ENCODE measurements at regions not wholly inside any gene's neighbourhood (a gene's known extent, or its start where the extent isn't known, plus 50 kb on each side); places are given as distances from the start of the nearest gene placed in this dataset.
"Not testable (repeated sequence)": the region's sequence is repeated elsewhere in the genome, so short reads cannot be mapped to it uniquely, and the experiment has no call there.

GRCh38 chr9:29104166-29104565 lies 1530.9 kb upstream of the C9orf72 start:
- H3K27ac Mint-ChIP-seq, H3K27me3 Mint-ChIP-seq, ATAC-seq, DNase-seq, H3K4me3 Mint-ChIP-seq, H3K9me3 Mint-ChIP-seq, H3K4me1 Mint-ChIP-seq: not testable (repeated sequence)

- peaks cover 0 to 6% of the 10 kb centered on the region in 2 donors for H3K9me3 Mint-ChIP-seq
- H3K27me3 Mint-ChIP-seq: no peaks in the 10 kb centered on the region
- DNase-seq (no peak), ATAC-seq (no peak)
- H3K4me1 Mint-ChIP-seq: no peaks in the 10 kb centered on the region
- no peak overlapping the region for H3K4me3 Mint-ChIP-seq
- no peak overlapping the region for H3K27ac Mint-ChIP-seq
Measured at GRCh38 chr9:29118555-29118954, 1545.3 kb upstream of the C9orf72 start.

- H3K4me3 Mint-ChIP-seq: no peak overlapping the region
- no peak overlapping the region for H3K27ac Mint-ChIP-seq
- H3K4me1 Mint-ChIP-seq: no peaks in the 10 kb centered on the region
- no peaks in the 10 kb centered on the region for H3K27me3 Mint-ChIP-seq
- no peak for DNase-seq
- H3K9me3 Mint-ChIP-seq: peaks cover 18 to 32% of the 10 kb centered on the region in 2 donors
- ATAC-seq: no peak
Measured at GRCh38 chr9:29126783-29127182, 1553.5 kb upstream of the C9orf72 start.

- H3K9me3 Mint-ChIP-seq: peaks cover 18 to 32% of the 10 kb centered on the region in 2 donors
- no peak overlapping the region for H3K4me3 Mint-ChIP-seq
- ATAC-seq (no peak), DNase-seq (no peak)
- H3K27me3 Mint-ChIP-seq: no peaks in the 10 kb centered on the region
- H3K27ac Mint-ChIP-seq: no peak overlapping the region
- no peaks in the 10 kb centered on the region for H3K4me1 Mint-ChIP-seq
Measured at GRCh38 chr9:29129763-29130162, 1556.5 kb upstream of the C9orf72 start.

- no peaks in the 10 kb centered on the region for H3K27me3 Mint-ChIP-seq
- no peak overlapping the region for H3K27ac Mint-ChIP-seq
- H3K4me3 Mint-ChIP-seq: no peak overlapping the region
- peaks cover 0 to 15% of the 10 kb centered on the region in 2 donors for H3K9me3 Mint-ChIP-seq
- ATAC-seq (no peak), DNase-seq (no peak)
- no peaks in the 10 kb centered on the region for H3K4me1 Mint-ChIP-seq
Measured at GRCh38 chr9:29144476-29144875, 1571.2 kb upstream of the C9orf72 start.

GRCh38 chr9:29150606-29151005 lies 1577.3 kb upstream of the C9orf72 start:
- H3K4me1 Mint-ChIP-seq: no peaks in the 10 kb centered on the region
- ATAC-seq: no peak
- H3K9me3 Mint-ChIP-seq: peaks cover 0 to 6% of the 10 kb centered on the region in 2 donors
- no peak overlapping the region for H3K27ac Mint-ChIP-seq
- H3K4me3 Mint-ChIP-seq: no peak overlapping the region
- DNase-seq: no peak
- no peaks in the 10 kb centered on the region for H3K27me3 Mint-ChIP-seq

GRCh38 chr9:29160763-29161353 lies 1587.6 kb upstream of the C9orf72 start:
- Mint-ChIP-seq H3K9me3 (peaks cover 0 to 8% of the 10 kb centered on the region in 2 donors), H3K27ac (peak overlapping the region in 1 of 2 donors; percentile 64)
- no peak for ATAC-seq

GRCh38 chr9:29174136-29174535 lies 1600.9 kb upstream of the C9orf72 start:
- Mint-ChIP-seq H3K27ac (no peak overlapping the region), H3K27me3 (no peaks in the 10 kb centered on the region)

More at GRCh38 chr9:29160763-29161353, 1587.6 kb upstream of the C9orf72 start:
- Mint-ChIP-seq H3K27me3 (no peaks in the 10 kb centered on the region), H3K4me1 (no peaks in the 10 kb centered on the region), H3K4me3 (no peak overlapping the region)
- DNase-seq: no peak

GRCh38 chr9:29176231-29176630 lies 1603.0 kb upstream of the C9orf72 start:
- peaks cover 0 to 4% of the 10 kb centered on the region in 2 donors for H3K9me3 Mint-ChIP-seq
- ATAC-seq: no peak
- no peak overlapping the region for H3K4me3 Mint-ChIP-seq
- no peak for DNase-seq
- H3K27me3 Mint-ChIP-seq: no peaks in the 10 kb centered on the region
- no peak overlapping the region for H3K27ac Mint-ChIP-seq
- H3K4me1 Mint-ChIP-seq: no peaks in the 10 kb centered on the region

More at GRCh38 chr9:29174136-29174535, 1600.9 kb upstream of the C9orf72 start:
- no peak overlapping the region for H3K4me3 Mint-ChIP-seq
- H3K9me3 Mint-ChIP-seq: no peaks in the 10 kb centered on the region
- H3K4me1 Mint-ChIP-seq: no peaks in the 10 kb centered on the region
- ATAC-seq (no peak), DNase-seq (no peak)

- no peak for DNase-seq
- no peak for ATAC-seq
- Mint-ChIP-seq H3K9me3 (peaks cover 0 to 4% of the 10 kb centered on the region in 2 donors), H3K4me1 (no peaks in the 10 kb centered on the region), H3K27ac (no peak overlapping the region), H3K4me3 (no peak overlapping the region), H3K27me3 (no peaks in the 10 kb centered on the region)
Measured at GRCh38 chr9:29176786-29177185, 1603.5 kb upstream of the C9orf72 start.

- H3K9me3 Mint-ChIP-seq: peaks cover 0 to 4% of the 10 kb centered on the region in 2 donors
- ATAC-seq (no peak), DNase-seq (no peak)
- H3K4me3 Mint-ChIP-seq: no peak overlapping the region
- no peaks in the 10 kb centered on the region for H3K27me3 Mint-ChIP-seq
- no peak overlapping the region for H3K27ac Mint-ChIP-seq
- no peaks in the 10 kb centered on the region for H3K4me1 Mint-ChIP-seq
Measured at GRCh38 chr9:29183971-29184370, 1610.7 kb upstream of the C9orf72 start.

GRCh38 chr9:29188771-29189170 lies 1615.5 kb upstream of the C9orf72 start:
- H3K9me3 Mint-ChIP-seq, H3K27ac Mint-ChIP-seq, H3K27me3 Mint-ChIP-seq, DNase-seq, H3K4me3 Mint-ChIP-seq, H3K4me1 Mint-ChIP-seq: not testable (repeated sequence)
- ATAC-seq: peak; percentile 72

- not testable (repeated sequence) for DNase-seq, H3K27me3 Mint-ChIP-seq, H3K27ac Mint-ChIP-seq, H3K9me3 Mint-ChIP-seq, H3K4me3 Mint-ChIP-seq, ATAC-seq, H3K4me1 Mint-ChIP-seq
Measured at GRCh38 chr9:29189221-29189620, 1615.9 kb upstream of the C9orf72 start.

- H3K4me3 Mint-ChIP-seq: no peak overlapping the region
Measured at GRCh38 chr9:29198861-29199260, 1625.6 kb upstream of the C9orf72 start.

GRCh38 chr9:29199975-29200374 lies 1626.7 kb upstream of the C9orf72 start:
- Mint-ChIP-seq H3K27ac (no peak overlapping the region), H3K4me1 (no peaks in the 10 kb centered on the region), H3K4me3 (no peak overlapping the region), H3K9me3 (no peaks in the 10 kb centered on the region), H3K27me3 (no peaks in the 10 kb centered on the region)
- DNase-seq (no peak), ATAC-seq (no peak)

More at GRCh38 chr9:29198861-29199260, 1625.6 kb upstream of the C9orf72 start:
- ATAC-seq (no peak), DNase-seq (no peak)
- H3K27me3 Mint-ChIP-seq: no peaks in the 10 kb centered on the region
- H3K27ac Mint-ChIP-seq: no peak overlapping the region
- no peaks in the 10 kb centered on the region for H3K9me3 Mint-ChIP-seq
- H3K4me1 Mint-ChIP-seq: no peaks in the 10 kb centered on the region

GRCh38 chr9:29200650-29201049 lies 1627.4 kb upstream of the C9orf72 start:
- no peaks in the 10 kb centered on the region for H3K27me3 Mint-ChIP-seq
- no peaks in the 10 kb centered on the region for H3K9me3 Mint-ChIP-seq
- no peak overlapping the region for H3K4me3 Mint-ChIP-seq
- H3K4me1 Mint-ChIP-seq: no peaks in the 10 kb centered on the region
- ATAC-seq: no peak
- no peak for DNase-seq
- no peak overlapping the region for H3K27ac Mint-ChIP-seq

Measured in stimulated activated naive CD8-positive, alpha-beta T cell treated with anti-CD3 and anti-CD28 coated beads, Interleukin-15, amount 100 ng/mL, for 72 hours (primary cell).